ENCODE measurements at regions not wholly inside any gene's neighbourhood (a gene's known extent, or its start where the extent isn't known, plus 50 kb on each side); places are given as distances from the start of the nearest gene placed in this dataset.
A peak's percentile ranks its signal among the peaks of the same experiment; 100 is the strongest.

DNA sequence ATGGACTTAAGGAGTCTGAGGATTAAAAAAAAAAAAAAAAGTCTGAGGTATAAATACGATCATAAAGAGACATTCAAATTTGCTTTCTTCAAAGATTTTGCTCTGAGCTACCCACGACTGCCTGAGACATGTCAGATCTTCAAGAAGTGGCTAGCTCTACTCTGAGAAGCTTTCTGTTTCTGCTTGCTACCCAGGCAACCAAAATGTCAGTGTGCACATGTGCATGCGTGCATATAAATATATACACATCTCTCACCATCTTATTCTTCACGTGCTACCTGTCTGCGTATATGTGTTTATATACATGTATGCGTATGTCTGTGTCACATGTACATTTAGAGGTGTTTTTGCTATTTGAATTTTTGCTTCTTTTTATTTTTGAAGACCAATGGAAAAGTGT, 299.6 kb upstream of the STXBP5 start:
- no peak for DNase-seq (ENCODE audit: low read depth in 1 of 2, low spot score in 1 of 2)
- TF ChIP-seq, protein P1, sequence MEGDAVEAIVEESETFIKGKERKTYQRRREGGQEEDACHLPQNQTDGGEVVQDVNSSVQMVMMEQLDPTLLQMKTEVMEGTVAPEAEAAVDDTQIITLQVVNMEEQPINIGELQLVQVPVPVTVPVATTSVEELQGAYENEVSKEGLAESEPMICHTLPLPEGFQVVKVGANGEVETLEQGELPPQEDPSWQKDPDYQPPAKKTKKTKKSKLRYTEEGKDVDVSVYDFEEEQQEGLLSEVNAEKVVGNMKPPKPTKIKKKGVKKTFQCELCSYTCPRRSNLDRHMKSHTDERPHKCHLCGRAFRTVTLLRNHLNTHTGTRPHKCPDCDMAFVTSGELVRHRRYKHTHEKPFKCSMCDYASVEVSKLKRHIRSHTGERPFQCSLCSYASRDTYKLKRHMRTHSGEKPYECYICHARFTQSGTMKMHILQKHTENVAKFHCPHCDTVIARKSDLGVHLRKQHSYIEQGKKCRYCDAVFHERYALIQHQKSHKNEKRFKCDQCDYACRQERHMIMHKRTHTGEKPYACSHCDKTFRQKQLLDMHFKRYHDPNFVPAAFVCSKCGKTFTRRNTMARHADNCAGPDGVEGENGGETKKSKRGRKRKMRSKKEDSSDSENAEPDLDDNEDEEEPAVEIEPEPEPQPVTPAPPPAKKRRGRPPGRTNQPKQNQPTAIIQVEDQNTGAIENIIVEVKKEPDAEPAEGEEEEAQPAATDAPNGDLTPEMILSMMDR (IDR thresholded peaks at IDR 0.05; ENCODE audit: low read depth, low read length): no peak
- Histone ChIP-seq H3K4me3 (no peak overlapping the region), H3K36me3 (no peaks in the 10 kb centered on the region), H3K9me3 (ENCODE audit: low read depth) (no peaks in the 10 kb centered on the region), H3K27me3 (no peaks in the 10 kb centered on the region), H3K27ac (no peak overlapping the region), H3K4me1 (ENCODE audit: low read depth) (no peaks in the 10 kb centered on the region)

DNA sequence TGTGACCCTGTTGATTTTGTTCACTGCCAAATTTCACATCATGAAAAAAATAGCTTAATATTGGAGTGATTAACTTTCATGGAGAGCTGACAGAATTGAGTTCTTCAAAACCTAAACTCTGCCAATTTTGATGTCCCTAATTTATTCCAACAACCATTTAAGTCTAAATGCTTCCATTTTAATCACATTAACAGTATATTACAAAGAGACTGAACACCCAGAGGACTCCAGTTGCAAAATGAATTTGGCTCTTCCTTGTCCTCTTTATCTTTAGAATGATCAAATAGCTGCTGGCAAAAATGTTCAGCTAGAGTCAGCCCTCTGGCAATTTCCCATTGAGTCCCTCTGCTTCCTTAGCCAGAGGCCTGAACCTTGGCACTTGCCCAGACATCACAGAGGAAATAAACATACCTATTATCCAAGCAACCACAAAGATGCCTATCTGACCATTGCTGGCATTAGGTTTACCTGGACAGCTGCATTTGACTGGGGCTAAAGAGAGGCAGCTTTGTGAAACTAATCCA, 299.0 kb upstream of the STXBP5 start:
- peak in 1 of 2 donors; percentile 62 for DNase-seq (ENCODE audit: low read depth in 1 of 2, low spot score in 1 of 2)
- Histone ChIP-seq H3K9me3 (ENCODE audit: low read depth) (no peaks in the 10 kb centered on the region), H3K27ac (no peak overlapping the region), H3K27me3 (no peaks in the 10 kb centered on the region), H3K36me3 (no peaks in the 10 kb centered on the region), H3K4me1 (ENCODE audit: low read depth) (no peaks in the 10 kb centered on the region), H3K4me3 (no peak overlapping the region)
- TF ChIP-seq, protein P1 (IDR thresholded peaks at IDR 0.05; ENCODE audit: low read depth, low read length): no peak

DNA sequence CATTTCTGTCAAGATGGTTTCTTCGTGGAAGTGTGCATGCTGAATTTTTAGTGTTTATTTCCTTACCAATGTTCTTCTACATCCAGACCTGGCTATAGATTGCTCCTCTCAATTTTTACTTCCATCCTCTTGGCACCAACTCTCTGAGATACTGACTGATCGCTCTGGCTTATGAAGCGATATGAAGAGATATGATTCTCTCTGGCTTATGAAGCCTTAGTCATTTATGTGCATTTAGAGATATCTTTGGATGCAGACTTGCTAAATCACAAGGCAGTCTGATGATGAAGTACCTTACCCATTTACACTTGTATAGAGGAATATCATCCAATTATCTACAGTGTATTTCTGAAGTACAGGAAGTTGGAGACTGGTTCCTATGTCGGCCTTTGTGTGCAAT, 295.4 kb upstream of the STXBP5 start:
- H3K4me1 ChIP-seq (ENCODE audit: low read depth): no peaks in the 10 kb centered on the region
- no peak for DNase-seq (ENCODE audit: low read depth in 1 of 2, low spot score in 1 of 2)
- TF ChIP-seq, protein P1 (IDR thresholded peaks at IDR 0.05; ENCODE audit: low read depth, low read length): no peak
- H3K9me3 ChIP-seq (ENCODE audit: low read depth): no peaks in the 10 kb centered on the region
- no peaks in the 10 kb centered on the region for H3K27me3 ChIP-seq
- no peak overlapping the region for H3K27ac ChIP-seq
- no peak overlapping the region for H3K4me3 ChIP-seq
- no peaks in the 10 kb centered on the region for H3K36me3 ChIP-seq

DNA sequence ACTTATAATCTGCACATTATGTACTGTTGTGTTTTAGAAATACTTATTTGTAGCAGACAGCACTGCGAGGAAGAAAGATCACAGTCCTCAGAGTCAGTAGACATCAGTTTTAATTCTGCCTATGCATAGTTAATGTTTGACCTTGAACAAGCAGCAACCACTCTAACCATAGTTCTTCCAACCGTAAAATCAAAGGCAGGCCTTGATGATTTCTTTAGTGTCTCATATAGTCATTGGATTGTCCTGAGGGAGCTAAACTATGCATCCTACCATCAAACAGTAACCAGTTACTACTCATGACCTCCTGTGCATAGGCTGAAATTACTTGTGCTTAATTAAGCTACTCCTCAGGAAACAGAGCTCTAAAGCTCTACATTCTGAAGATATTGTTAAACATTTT, 294.8 kb upstream of the STXBP5 start:
- TF ChIP-seq, protein P1 (IDR thresholded peaks at IDR 0.05; ENCODE audit: low read depth, low read length): no peak
- no peaks in the 10 kb centered on the region for H3K4me1 ChIP-seq (ENCODE audit: low read depth)
- no peak overlapping the region for H3K4me3 ChIP-seq
- H3K9me3 ChIP-seq (ENCODE audit: low read depth): no peaks in the 10 kb centered on the region
- no peaks in the 10 kb centered on the region for H3K36me3 ChIP-seq
- no peak overlapping the region for H3K27ac ChIP-seq
- H3K27me3 ChIP-seq: no peaks in the 10 kb centered on the region
- no peak for DNase-seq (ENCODE audit: low read depth in 1 of 2, low spot score in 1 of 2)

DNA sequence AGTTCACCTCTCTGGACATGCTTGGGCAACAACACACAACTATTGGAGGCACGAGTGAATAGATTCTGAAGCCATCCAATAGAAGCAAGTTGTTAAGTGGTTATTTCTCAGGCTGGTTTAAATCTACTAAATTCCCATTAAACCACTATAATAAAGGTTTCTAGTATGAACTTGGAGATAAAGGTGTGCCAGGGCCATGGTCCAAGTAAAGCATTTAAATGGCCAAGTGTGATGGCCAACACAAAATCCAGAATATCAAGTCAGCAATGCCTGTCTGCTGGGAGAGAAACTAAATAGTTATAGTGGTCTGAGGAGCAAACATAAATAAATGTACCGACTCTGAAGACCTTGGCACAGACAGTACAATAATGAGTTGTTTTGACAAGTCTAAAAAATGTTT, 294.3 kb upstream of the STXBP5 start:
- H3K36me3 ChIP-seq: no peaks in the 10 kb centered on the region
- no peak overlapping the region for H3K4me3 ChIP-seq
- H3K4me1 ChIP-seq (ENCODE audit: low read depth): no peaks in the 10 kb centered on the region
- H3K27me3 ChIP-seq: no peaks in the 10 kb centered on the region
- no peak overlapping the region for H3K27ac ChIP-seq
- H3K9me3 ChIP-seq (ENCODE audit: low read depth): no peaks in the 10 kb centered on the region
- TF ChIP-seq, protein P1 (IDR thresholded peaks at IDR 0.05; ENCODE audit: low read depth, low read length): no peak
- no peak for DNase-seq (ENCODE audit: low read depth in 1 of 2, low spot score in 1 of 2)

DNA sequence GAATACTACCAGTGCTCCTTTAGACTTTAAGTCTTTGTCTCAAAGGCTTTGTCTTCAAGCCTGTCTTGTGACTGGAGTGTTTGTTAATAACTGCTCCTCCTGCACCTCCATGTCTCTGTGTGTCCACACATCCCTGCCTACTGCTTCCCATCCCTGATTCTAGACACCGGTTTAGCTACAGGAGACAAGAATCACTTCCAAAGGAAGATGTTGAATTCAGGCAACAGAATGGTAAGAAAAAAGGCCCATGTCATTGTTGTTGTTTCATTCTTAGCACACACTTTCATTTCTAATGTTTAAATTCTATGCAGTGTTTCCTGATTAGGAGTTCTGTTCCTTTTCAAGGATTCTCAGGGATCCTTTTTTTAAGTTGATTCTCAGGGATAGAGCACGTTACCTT, 293.6 kb upstream of the STXBP5 start:
- Histone ChIP-seq H3K4me3 (no peak overlapping the region), H3K4me1 (ENCODE audit: low read depth) (no peaks in the 10 kb centered on the region), H3K27ac (no peak overlapping the region), H3K36me3 (no peaks in the 10 kb centered on the region), H3K27me3 (no peaks in the 10 kb centered on the region), H3K9me3 (ENCODE audit: low read depth) (no peaks in the 10 kb centered on the region)
- DNase-seq (ENCODE audit: low read depth in 1 of 2, low spot score in 1 of 2): no peak
- TF ChIP-seq, protein P1 (IDR thresholded peaks at IDR 0.05; ENCODE audit: low read depth, low read length): no peak

Data from cardiac muscle cell (in vitro differentiated cells and primary cell).